Esophagus squamous epithelium (tissue), 5 donors: ENCODE measurements at regions not wholly inside any gene's neighbourhood (a gene's known extent, or its start where the extent isn't known, plus 50 kb on each side); places are given as distances from the start of the nearest gene placed in this dataset.

Source experiments
- DNase-seq: peaks from one replicate; lab custom pipeline; 2025; lab: John Stamatoyannopoulos, UW
- H3K27ac ChIP-seq, 4 donors: fragments of 200-600 bp; sonication (generic); one replicate each; pipeline ENCODE4 v1.5.1; 2016 to 2019; ENCODE audit warnings: mild to moderate bottlenecking in 1 of 4
- H3K27me3 ChIP-seq, 4 donors: fragments of 200-600 bp; sonication (generic); 1 replicate in 3 of 4; 2 replicates in 1 of 4; pipeline versions ENCODE4 v1.5.1 to v1.6.0; 2017 to 2021; ENCODE audit warnings: antibody characterized with exemption in 1 of 4
- H3K36me3 ChIP-seq, 3 donors: fragments of 200-600 bp; sonication (generic); one replicate each; pipeline ENCODE4 v1.5.1; 2016 to 2019
- H3K4me1 ChIP-seq, 3 donors: fragments of 200-600 bp; sonication (generic); one replicate each; pipeline ENCODE4 v1.5.1; 2017 to 2019
- H3K4me3 ChIP-seq, 4 donors: fragments of 200-600 bp; sonication (generic); 1 replicate in 3 of 4; 2 replicates in 1 of 4; pipeline ENCODE4 v1.5.1; 2016 to 2019; ENCODE audit warnings: mild to moderate bottlenecking in 2 of 4, moderate library complexity in 1 of 4
- H3K9me3 ChIP-seq, 3 donors: fragments of 200-600 bp; sonication (generic); one replicate each; pipeline ENCODE4 v1.5.1; 2016 to 2019
- CTCF ChIP-seq, 6 experiments: fragments of 450-650 bp in 4 of 6; fragments of 200-600 bp in 2 of 6; sonication (generic) in 2 of 6; IDR thresholded peaks; one replicate each; pipeline ENCODE4 v1.5.1; 2016 to 2019; ENCODE audit warnings: antibody characterized with exemption in 6 of 6, mild to moderate bottlenecking in 4 of 6, moderate library complexity in 4 of 6
- POLR2A ChIP-seq, 4 donors: fragments of 450-650 bp; IDR thresholded peaks; one replicate each; pipeline ENCODE4 v1.6.1; 2017; ENCODE audit warnings: antibody characterized with exemption in 4 of 4, mild to moderate bottlenecking in 4 of 4, moderate library complexity in 3 of 4
- WGBS, 2 donors: methylation state at CpG; one replicate each; pipeline ENCODE4 v1.1.5; 2018; 5-methylcytosine and 5-hydroxymethylcytosine counted together
- intact Hi-C: fragments of 100-400 bp; cut with DNase I; formaldehyde crosslinking; loops from one replicate; pipeline ENCODE4 v1.15.0; 2022
- donor health status: DM: yes; HTN: yes; CAD: no.

GRCh38 chr1:71224741-71225377 lies 144.0 kb upstream of the ZRANB2 start:
- TF ChIP-seq CTCF (IDR thresholded peaks at IDR 0.05), result no peak
- no peak for TF ChIP-seq POLR2A (IDR thresholded peaks at IDR 0.05)
- 67 to 74% methylated on average over 4 of the region's 4 CpGs for WGBS, 2 donors

GRCh38 chr1:71223641-71224340 lies 143.0 kb upstream of the ZRANB2 start:
- DNase-seq, result no peak
- intact Hi-C loops, result no loop called here
- Histone ChIP-seq H3K36me3 (no peaks in the 10 kb centered on the region), H3K9me3 (no peaks in the 10 kb centered on the region), H3K27ac (peak overlapping the region in 1 of 4 donors; percentile 18), H3K4me1 (no peaks in the 10 kb centered on the region), H3K4me3 (no peak overlapping the region), H3K27me3 (no peaks in the 10 kb centered on the region)
- WGBS, 2 donors, result 64 to 77% methylated on average over 7 of the region's 7 CpGs
- TF ChIP-seq CTCF (IDR thresholded peaks at IDR 0.05), result no peak
- no peak for TF ChIP-seq POLR2A (IDR thresholded peaks at IDR 0.05)

More at GRCh38 chr1:71224741-71225377, 144.0 kb upstream of the ZRANB2 start:
- H3K9me3 ChIP-seq, result no peaks in the 10 kb centered on the region
- no peaks in the 10 kb centered on the region for H3K27me3 ChIP-seq
- no peak overlapping the region for H3K4me3 ChIP-seq
- H3K4me1 ChIP-seq, result no peaks in the 10 kb centered on the region
- no peak for DNase-seq
- no peaks in the 10 kb centered on the region for H3K36me3 ChIP-seq
- H3K27ac ChIP-seq, result peak overlapping the region in 1 of 4 donors; percentile 18
- intact Hi-C loops, result no loop called here

GRCh38 chr1:71222668-71223067 lies 141.8 kb upstream of the ZRANB2 start:
- intact Hi-C loops, result no loop called here
- no peak for DNase-seq
- Histone ChIP-seq H3K27me3 (no peaks in the 10 kb centered on the region), H3K9me3 (no peaks in the 10 kb centered on the region), H3K4me3 (no peak overlapping the region), H3K4me1 (no peaks in the 10 kb centered on the region), H3K27ac (no peak overlapping the region), H3K36me3 (no peaks in the 10 kb centered on the region)
- 40 to 57% methylated on average over 2 of the region's 2 CpGs for WGBS, 2 donors
- TF ChIP-seq CTCF (IDR thresholded peaks at IDR 0.05) (no peak), POLR2A (IDR thresholded peaks at IDR 0.05) (no peak)

GRCh38 chr1:71210718-71211117 lies 129.9 kb upstream of the ZRANB2 start:
- Histone ChIP-seq H3K27me3 (no peaks in the 10 kb centered on the region), H3K27ac (no peak overlapping the region), H3K4me3 (no peak overlapping the region), H3K36me3 (no peaks in the 10 kb centered on the region), H3K4me1 (no peaks in the 10 kb centered on the region), H3K9me3 (no peaks in the 10 kb centered on the region)
- intact Hi-C loops, result no loop called here
- DNase-seq, result no peak
- 59 to 61% methylated on average over 2 of the region's 2 CpGs for WGBS, 2 donors
- TF ChIP-seq CTCF (IDR thresholded peaks at IDR 0.05), result no peak
- TF ChIP-seq POLR2A (IDR thresholded peaks at IDR 0.05), result no peak

GRCh38 chr1:71203241-71203640 lies 122.4 kb upstream of the ZRANB2 start:
- no peaks in the 10 kb centered on the region for H3K27me3 ChIP-seq
- TF ChIP-seq POLR2A (IDR thresholded peaks at IDR 0.05) (no peak), CTCF (IDR thresholded peaks at IDR 0.05) (no peak)
- intact Hi-C loops, result no loop called here
- WGBS, 2 donors, result 79 to 80% methylated on average over 4 of the region's 4 CpGs
- H3K9me3 ChIP-seq, result no peaks in the 10 kb centered on the region
- no peak overlapping the region for H3K4me3 ChIP-seq
- DNase-seq, result no peak
- no peaks in the 10 kb centered on the region for H3K36me3 ChIP-seq
- H3K4me1 ChIP-seq, result no peaks in the 10 kb centered on the region
- no peak overlapping the region for H3K27ac ChIP-seq
